Endometrium (tissue), 2 donors: ENCODE measurements at regions not wholly inside any gene's neighbourhood (a gene's known extent, or its start where the extent isn't known, plus 50 kb on each side); places are given as distances from the start of the nearest gene placed in this dataset.

Experiments used
- FAIRE-seq: peaks from 2 replicates; lab custom pipeline; 2012; peaks lifted over from hg19 to GRCh38; lab: Jason Lieb, UNC
- donor health status: control.
- donor health status: control.

- no peak for FAIRE-seq
These were observed 74.9 kb downstream of the MIAT start for GRCh38 chr22:26732284-26732683.

GRCh38 chr22:26734339-26735018 is 77.1 kb downstream of the MIAT start:
- no peak for FAIRE-seq

- FAIRE-seq: no peak
These were observed 77.6 kb downstream of the MIAT start for GRCh38 chr22:26735019-26735409.

- no peak for FAIRE-seq
These were observed 79.9 kb downstream of the MIAT start for GRCh38 chr22:26737262-26737661.

GRCh38 chr22:26740253-26740652 is 82.9 kb downstream of the MIAT start:
- FAIRE-seq: no peak

- FAIRE-seq: no peak
These were observed 85.8 kb downstream of the MIAT start for GRCh38 chr22:26743149-26743548.

- FAIRE-seq: no peak
These were observed 87.8 kb downstream of the MIAT start for GRCh38 chr22:26744892-26745808.

- no peak for FAIRE-seq
These were observed 88.9 kb downstream of the MIAT start for GRCh38 chr22:26746311-26746710.

GRCh38 chr22:26748845-26749244 is 91.5 kb downstream of the MIAT start:
- FAIRE-seq: no peak

- FAIRE-seq: no peak
These were observed 93.8 kb downstream of the MIAT start for GRCh38 chr22:26751217-26751616.

GRCh38 chr22:26753125-26753862 is 95.9 kb downstream of the MIAT start:
- FAIRE-seq: no peak

- no peak for FAIRE-seq
These were observed 99.4 kb downstream of the MIAT start for GRCh38 chr22:26756675-26757293.

GRCh38 chr22:26757496-26757895 is 100.1 kb downstream of the MIAT start:
- no peak for FAIRE-seq

- no peak for FAIRE-seq
These were observed 105.4 kb downstream of the MIAT start for GRCh38 chr22:26762503-26763472.

GRCh38 chr22:26763633-26764361 is 106.4 kb downstream of the MIAT start:
- FAIRE-seq: no peak

GRCh38 chr22:26766510-26767350 is 109.3 kb downstream of the MIAT start:
- FAIRE-seq: no peak

GRCh38 chr22:26767351-26768155 is 110.2 kb downstream of the MIAT start:
- FAIRE-seq: no peak

GRCh38 chr22:26768156-26768515 is 110.7 kb downstream of the MIAT start:
- FAIRE-seq: no peak

- no peak for FAIRE-seq
These were observed 111.6 kb downstream of the MIAT start for GRCh38 chr22:26768952-26769351.
